ENCODE measurements at regions not wholly inside any gene's neighbourhood (a gene's known extent, or its start where the extent isn't known, plus 50 kb on each side); places are given as distances from the start of the nearest gene placed in this dataset.
"Not testable (repeated sequence)": the region's sequence is repeated elsewhere in the genome, so short reads cannot be mapped to it uniquely, and the experiment has no call there.

DNA sequence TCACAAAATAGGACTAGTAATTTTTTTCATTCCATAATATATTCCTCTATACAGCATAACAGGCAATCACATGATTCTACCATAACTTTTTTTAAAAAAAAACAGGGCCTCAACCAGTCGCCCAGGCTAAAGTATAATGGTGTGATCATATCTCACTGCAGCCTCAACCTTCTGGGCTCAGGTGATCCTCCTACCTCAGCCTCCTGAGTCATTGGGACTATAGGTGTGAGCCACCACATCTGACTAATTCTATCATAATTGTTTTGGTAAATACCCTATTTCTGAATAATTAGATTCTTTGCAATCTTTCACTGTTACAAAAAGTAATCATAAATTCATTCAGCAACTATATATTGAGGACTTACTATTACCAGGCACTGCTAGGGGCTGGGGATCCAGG is 137.8 kb downstream of the KLRB1 start:
- H3K79me2 ChIP-seq (ENCODE audit: insufficient read depth, low read length); H3K4me1 ChIP-seq (ENCODE audit: insufficient read depth, low read length): not testable (repeated sequence)

DNA sequence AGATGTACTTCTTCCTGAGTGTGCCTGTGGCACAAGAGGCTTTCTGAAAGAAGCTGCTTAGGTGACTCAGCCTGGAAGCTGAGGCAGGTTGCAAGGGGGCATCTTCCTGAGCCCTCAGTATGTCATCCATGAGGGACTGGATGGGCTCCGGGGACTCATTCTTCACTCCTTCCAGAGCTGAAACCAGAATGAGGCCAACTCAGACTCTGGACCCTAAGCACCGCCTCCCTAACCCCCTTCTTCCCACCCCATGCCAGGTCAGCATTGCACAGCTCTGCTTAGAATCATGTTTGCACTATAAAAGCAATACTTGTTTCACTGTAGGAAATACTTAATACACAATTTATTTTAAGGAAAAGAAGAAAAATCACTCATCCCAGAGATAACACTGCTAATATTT is 138.3 kb downstream of the KLRB1 start:
- not testable (repeated sequence) for H3K27me3 ChIP-seq (ENCODE audit: insufficient read depth, low read length); H3K4me1 ChIP-seq (ENCODE audit: insufficient read depth, low read length); H3K79me2 ChIP-seq (ENCODE audit: insufficient read depth, low read length); H3K9me3 ChIP-seq (ENCODE audit: low read depth, low read length); H4K20me1 ChIP-seq (ENCODE audit: insufficient read depth, low read length); DNase-seq (ENCODE audit: insufficient read length, low spot score, missing footprints); H2AFZ ChIP-seq (ENCODE audit: low read length); H3K36me3 ChIP-seq (ENCODE audit: insufficient read depth, low read length); H3K4me3 ChIP-seq (ENCODE audit: insufficient read depth, low read length); H3K27ac ChIP-seq (ENCODE audit: low read depth, low read length); H3K4me2 ChIP-seq (ENCODE audit: insufficient read depth, low read length)

More for the DNA sequence above, 137.8 kb downstream of the KLRB1 start:
- not testable (repeated sequence) for H3K27me3 ChIP-seq (ENCODE audit: insufficient read depth, low read length); H3K27ac ChIP-seq (ENCODE audit: low read depth, low read length); DNase-seq (ENCODE audit: insufficient read length, low spot score, missing footprints); H2AFZ ChIP-seq (ENCODE audit: low read length); H3K4me3 ChIP-seq (ENCODE audit: insufficient read depth, low read length); H4K20me1 ChIP-seq (ENCODE audit: insufficient read depth, low read length); H3K9me3 ChIP-seq (ENCODE audit: low read depth, low read length); H3K4me2 ChIP-seq (ENCODE audit: insufficient read depth, low read length); H3K36me3 ChIP-seq (ENCODE audit: insufficient read depth, low read length)

DNA sequence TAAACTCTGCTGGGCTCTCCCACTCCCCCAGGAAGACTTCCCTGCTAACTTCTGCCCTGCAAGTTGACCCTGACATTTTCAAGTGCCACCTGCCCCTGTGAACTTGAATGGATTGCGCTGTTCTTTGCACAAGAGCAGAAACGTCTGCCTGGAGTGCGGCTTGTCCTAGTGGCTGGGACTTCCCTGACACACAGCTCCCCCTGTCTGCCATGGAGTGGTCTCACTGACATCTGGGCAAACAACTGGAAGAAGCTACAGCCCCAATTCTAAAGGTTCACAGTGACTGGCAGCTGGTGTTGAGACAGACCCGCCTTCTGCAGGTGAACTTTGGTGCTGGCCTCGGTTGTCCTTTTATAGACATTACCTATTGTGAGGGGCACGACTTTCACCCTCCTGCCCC is 138.7 kb downstream of the KLRB1 start:
- peak; percentile 50 for DNase-seq (ENCODE audit: insufficient read length, low spot score, missing footprints)
- not testable (repeated sequence) for H3K9me3 ChIP-seq (ENCODE audit: low read depth, low read length); H3K27ac ChIP-seq (ENCODE audit: low read depth, low read length); H3K4me2 ChIP-seq (ENCODE audit: insufficient read depth, low read length); H3K27me3 ChIP-seq (ENCODE audit: insufficient read depth, low read length); H3K36me3 ChIP-seq (ENCODE audit: insufficient read depth, low read length); H2AFZ ChIP-seq (ENCODE audit: low read length); H3K4me1 ChIP-seq (ENCODE audit: insufficient read depth, low read length); H4K20me1 ChIP-seq (ENCODE audit: insufficient read depth, low read length); H3K79me2 ChIP-seq (ENCODE audit: insufficient read depth, low read length); H3K4me3 ChIP-seq (ENCODE audit: insufficient read depth, low read length)
- TF ChIP-seq CTCF (IDR thresholded peaks at IDR 0.05; ENCODE audit: extremely low read depth, low read depth, low read length), result peak; percentile 55

DNA sequence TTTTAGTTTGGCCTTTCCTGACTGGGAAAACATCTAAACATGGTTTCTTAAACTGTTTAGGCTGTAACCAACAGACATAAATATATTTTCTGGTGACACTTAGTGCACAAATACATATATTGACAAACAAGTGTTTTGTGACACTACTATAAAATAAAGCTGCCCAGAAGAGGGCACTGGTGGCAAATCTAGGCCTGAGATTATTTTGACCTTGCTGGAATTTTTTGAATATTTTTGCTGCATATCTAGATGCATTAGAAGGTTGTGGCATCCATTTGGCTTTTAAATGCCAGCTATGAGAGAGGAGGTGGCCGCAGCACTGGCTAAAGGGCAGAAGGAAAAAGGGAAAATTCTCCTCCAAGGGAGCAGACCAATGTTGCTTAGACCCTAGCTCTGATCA is 139.6 kb downstream of the KLRB1 start:
- not testable (repeated sequence) for H3K79me2 ChIP-seq (ENCODE audit: insufficient read depth, low read length); H3K27me3 ChIP-seq (ENCODE audit: insufficient read depth, low read length); H4K20me1 ChIP-seq (ENCODE audit: insufficient read depth, low read length); H3K9me3 ChIP-seq (ENCODE audit: low read depth, low read length); H3K27ac ChIP-seq (ENCODE audit: low read depth, low read length); H2AFZ ChIP-seq (ENCODE audit: low read length); H3K4me1 ChIP-seq (ENCODE audit: insufficient read depth, low read length); DNase-seq (ENCODE audit: insufficient read length, low spot score, missing footprints); H3K4me2 ChIP-seq (ENCODE audit: insufficient read depth, low read length); H3K36me3 ChIP-seq (ENCODE audit: insufficient read depth, low read length); H3K4me3 ChIP-seq (ENCODE audit: insufficient read depth, low read length)

GRCh38 chr12:9464408-9464807 is 143.3 kb downstream of the KLRB1 start:
- no peak for TF ChIP-seq CTCF (IDR thresholded peaks at IDR 0.05; ENCODE audit: extremely low read depth, low read depth, low read length)
- no peak overlapping the region for H2AFZ ChIP-seq (ENCODE audit: low read length)
- H3K27me3 ChIP-seq (ENCODE audit: insufficient read depth, low read length), result no peaks in the 10 kb centered on the region
- no peaks in the 10 kb centered on the region for H3K36me3 ChIP-seq (ENCODE audit: insufficient read depth, low read length)
- DNase-seq (ENCODE audit: insufficient read length, low spot score, missing footprints), result no peak
- no peaks in the 10 kb centered on the region for H3K4me1 ChIP-seq (ENCODE audit: insufficient read depth, low read length)
- H3K9me3 ChIP-seq (ENCODE audit: low read depth, low read length), result no peaks in the 10 kb centered on the region
- H3K4me2 ChIP-seq (ENCODE audit: insufficient read depth, low read length), result no peak overlapping the region
- no peaks in the 10 kb centered on the region for H3K79me2 ChIP-seq (ENCODE audit: insufficient read depth, low read length)
- no peak overlapping the region for H3K4me3 ChIP-seq (ENCODE audit: insufficient read depth, low read length)
- H4K20me1 ChIP-seq (ENCODE audit: insufficient read depth, low read length), result no peaks in the 10 kb centered on the region
- no peak overlapping the region for H3K27ac ChIP-seq (ENCODE audit: low read depth, low read length)

DNA sequence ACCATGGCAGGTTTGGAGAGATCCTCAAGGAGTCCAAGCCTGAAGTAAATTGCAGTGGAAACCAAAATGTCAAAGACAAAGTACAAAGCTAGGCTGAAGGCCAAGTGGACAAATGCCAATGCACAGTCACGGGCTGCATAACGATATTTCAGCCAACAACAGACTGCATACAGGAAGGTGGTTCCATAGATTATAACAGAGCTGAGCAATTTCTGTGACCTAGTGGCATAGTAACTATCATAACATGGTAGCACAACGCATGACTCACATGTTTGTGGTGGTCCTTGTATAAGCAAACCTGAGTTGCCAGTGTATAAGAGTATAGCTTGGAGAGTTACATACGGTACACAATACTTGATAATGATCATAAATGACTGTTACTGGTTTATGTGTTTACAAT is 152.2 kb downstream of the KLRB1 start:
- not testable (repeated sequence) for H3K79me2 ChIP-seq (ENCODE audit: insufficient read depth, low read length); H3K27me3 ChIP-seq (ENCODE audit: insufficient read depth, low read length); H3K4me3 ChIP-seq (ENCODE audit: insufficient read depth, low read length); H3K4me1 ChIP-seq (ENCODE audit: insufficient read depth, low read length); H3K27ac ChIP-seq (ENCODE audit: low read depth, low read length); H2AFZ ChIP-seq (ENCODE audit: low read length); H3K9me3 ChIP-seq (ENCODE audit: low read depth, low read length); DNase-seq (ENCODE audit: insufficient read length, low spot score, missing footprints); H3K36me3 ChIP-seq (ENCODE audit: insufficient read depth, low read length); H4K20me1 ChIP-seq (ENCODE audit: insufficient read depth, low read length); H3K4me2 ChIP-seq (ENCODE audit: insufficient read depth, low read length)

GRCh38 chr12:9454021-9454420 is 153.7 kb downstream of the KLRB1 start:
- not testable (repeated sequence) for H3K4me1 ChIP-seq (ENCODE audit: insufficient read depth, low read length); H2AFZ ChIP-seq (ENCODE audit: low read length); H3K27ac ChIP-seq (ENCODE audit: low read depth, low read length); H4K20me1 ChIP-seq (ENCODE audit: insufficient read depth, low read length); H3K79me2 ChIP-seq (ENCODE audit: insufficient read depth, low read length); H3K4me2 ChIP-seq (ENCODE audit: insufficient read depth, low read length); DNase-seq (ENCODE audit: insufficient read length, low spot score, missing footprints); H3K9me3 ChIP-seq (ENCODE audit: low read depth, low read length); H3K36me3 ChIP-seq (ENCODE audit: insufficient read depth, low read length); H3K27me3 ChIP-seq (ENCODE audit: insufficient read depth, low read length); H3K4me3 ChIP-seq (ENCODE audit: insufficient read depth, low read length)

DNA sequence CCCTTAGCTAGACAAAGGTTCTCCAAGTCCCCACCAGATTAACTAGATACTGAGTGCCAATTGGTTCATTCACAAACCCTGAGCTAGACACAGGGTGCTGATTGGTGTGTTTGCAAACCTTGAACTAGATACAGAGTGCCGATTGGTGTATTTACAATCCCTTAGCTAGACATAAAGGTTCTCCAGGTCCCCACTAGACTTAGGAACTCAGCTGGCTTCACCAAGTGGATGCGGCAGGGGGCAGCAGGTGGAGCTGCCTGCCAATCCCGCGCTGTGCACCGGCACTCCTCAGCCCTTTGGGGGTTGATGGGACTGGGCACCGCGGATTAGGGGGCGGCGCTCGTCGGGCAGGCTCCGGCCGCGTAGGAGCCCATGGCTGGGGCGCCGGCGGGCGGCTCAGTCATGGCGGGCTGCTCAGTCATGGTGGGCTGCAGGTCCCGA is 157.6 kb downstream of the KLRB1 start:
- H2AFZ ChIP-seq (ENCODE audit: low read length); H3K36me3 ChIP-seq (ENCODE audit: insufficient read depth, low read length); H3K9me3 ChIP-seq (ENCODE audit: low read depth, low read length); DNase-seq (ENCODE audit: insufficient read length, low spot score, missing footprints); H3K27ac ChIP-seq (ENCODE audit: low read depth, low read length); H3K79me2 ChIP-seq (ENCODE audit: insufficient read depth, low read length); H3K4me2 ChIP-seq (ENCODE audit: insufficient read depth, low read length); H3K4me1 ChIP-seq (ENCODE audit: insufficient read depth, low read length); H3K27me3 ChIP-seq (ENCODE audit: insufficient read depth, low read length); H4K20me1 ChIP-seq (ENCODE audit: insufficient read depth, low read length); H3K4me3 ChIP-seq (ENCODE audit: insufficient read depth, low read length): not testable (repeated sequence)

Data from osteoblast (primary cell).